ENCODE measurements at regions not wholly inside any gene's neighbourhood (a gene's known extent, or its start where the extent isn't known, plus 50 kb on each side); places are given as distances from the start of the nearest gene placed in this dataset.

DNA sequence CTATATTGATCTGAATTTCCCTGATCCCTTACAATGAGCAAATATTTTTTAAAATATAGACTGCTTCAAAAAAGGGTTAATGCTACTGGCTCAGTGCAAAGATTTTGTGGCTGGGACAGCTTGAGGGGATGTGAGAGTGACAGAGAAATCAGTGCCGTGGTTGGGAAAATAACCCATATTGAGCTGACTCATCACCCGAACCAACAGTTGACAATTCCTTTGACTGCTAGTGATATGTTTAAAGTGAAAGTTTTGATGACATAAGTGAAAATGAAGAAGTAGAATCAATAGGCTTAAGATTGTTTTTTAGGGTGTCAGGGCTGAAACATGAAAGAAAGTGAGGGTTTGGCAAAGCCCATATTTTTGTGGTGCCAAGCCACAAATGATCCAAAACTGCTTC, 257.1 kb upstream of the TENM4 start:
- H3K27me3 ChIP-seq (replicated peaks in 1 of 4; ENCODE audit: control insufficient read depth in 3 of 4, extremely low read depth in 1 of 4, insufficient read depth in 3 of 4, low read length in 3 of 4) = no peaks in the 10 kb centered on the region
- no peaks in the 10 kb centered on the region; a peak in 1 of 8 replicates for H3K36me3 ChIP-seq (ENCODE audit: control insufficient read depth in 2 of 4, insufficient read depth in 4 of 4, low read length in 3 of 4)
- H3K23ac ChIP-seq (ENCODE audit: insufficient read length) = no peak overlapping the region
- no peaks in the 10 kb centered on the region for H3K4me1 ChIP-seq (replicated peaks in 1 of 4; ENCODE audit: control insufficient read depth in 3 of 4, insufficient read depth in 4 of 4, low read length in 3 of 4)
- H4K20me1 ChIP-seq (replicated peaks in 1 of 2; ENCODE audit: control insufficient read depth in 1 of 2, insufficient read depth in 2 of 2, low read length in 2 of 2) = no peaks in the 10 kb centered on the region
- H3K79me1 ChIP-seq (ENCODE audit: low read depth, low read length) = no peaks in the 10 kb centered on the region
- H4K8ac ChIP-seq (ENCODE audit: extremely low read depth, insufficient read depth, low read length) = no peak overlapping the region
- H2AK5ac ChIP-seq (ENCODE audit: low read depth, low read length) = no peak overlapping the region
- WGBS, 2 experiments (ENCODE audit: extremely low coverage in 1 of 2, insufficient coverage in 1 of 2, insufficient read length in 1 of 2, insufficient replicate concordance in 2 of 2, low coverage in 1 of 2, low lambda C conversion rate in 2 of 2, missing lambda C conversion rate in 1 of 2) = 95% methylated on average over 2 of the region's 2 CpGs; no CpG with 5 or more reads in 1 of the 2 experiments
- H2BK15ac ChIP-seq (ENCODE audit: low read length) = no peak overlapping the region
- H3K18ac ChIP-seq (ENCODE audit: extremely low read depth, low read length) = no peak overlapping the region
- H3K9ac ChIP-seq (replicated peaks in 1 of 4; ENCODE audit: extremely low read depth in 1 of 4, low read depth in 3 of 4, low read length in 3 of 4) = no peak overlapping the region
- FAIRE-seq (no peak), DNase-seq (ENCODE audit: low read depth in 1 of 2, low spot score in 2 of 2) (no peak)
- H3K4me2 ChIP-seq (ENCODE audit: insufficient read depth in 1 of 2, low read depth in 2 of 2, low read length in 2 of 2) = no peak overlapping the region
- H2AFZ ChIP-seq (ENCODE audit: low read length) = no peak overlapping the region
- no peak overlapping the region for H3K4ac ChIP-seq (replicated peaks; ENCODE audit: insufficient read length, low read depth, low read length)
- H3K4me3 ChIP-seq (ENCODE audit: extremely low read depth in 1 of 4, insufficient read depth in 2 of 4, low read depth in 3 of 4, low read length in 4 of 4) = no peak overlapping the region
- no peak overlapping the region for H2BK120ac ChIP-seq (replicated peaks; ENCODE audit: low read depth, low read length)
- H3K56ac ChIP-seq (replicated peaks; ENCODE audit: insufficient read length, low read depth, low read length) = no peak overlapping the region
- H4K91ac ChIP-seq (replicated peaks; ENCODE audit: insufficient read length, low read length) = no peak overlapping the region
- H3K14ac ChIP-seq (ENCODE audit: insufficient read length) = no peak overlapping the region
- ChIA-PET CTCF (ENCODE audit: partially characterized antibody) (interaction anchor here (1.2 to 1.8 kb wide), 2 partner anchors 11 to 411 kb away, joined by 3 to 11 read pairs; no protein-coding TSS in a partner anchor), POLR2A (ENCODE audit: partially characterized antibody) (no interaction called here)
- H2BK12ac ChIP-seq (ENCODE audit: low read depth, low read length) = no peak overlapping the region
- H4K5ac ChIP-seq (ENCODE audit: insufficient read length, low read depth, low read length) = no peak overlapping the region
- no peaks in the 10 kb centered on the region; the same call in 1 of the 2 replicates for H3K23me2 ChIP-seq (ENCODE audit: low read depth, low read length)
- H2BK20ac ChIP-seq (ENCODE audit: low read length) = no peak overlapping the region
- no peak overlapping the region for H3K27ac ChIP-seq (ENCODE audit: low read depth, low read length)
- H2BK5ac ChIP-seq (ENCODE audit: low read depth, low read length) = no peak overlapping the region
- H3K9me3 ChIP-seq (ENCODE audit: insufficient read depth in 2 of 2, low read depth in 1 of 2, low read length in 1 of 2) = peaks cover 0 to 7% of the 10 kb centered on the region in 2 experiments; a peak in 2 of 4 replicates
- H3K79me2 ChIP-seq (ENCODE audit: control insufficient read depth in 1 of 2, insufficient read depth in 2 of 2, low read length in 2 of 2) = no peaks in the 10 kb centered on the region
- TF ChIP-seq EP300 (IDR thresholded peaks at IDR 0.05; ENCODE audit: borderline replicate concordance in 1 of 2, low read depth in 2 of 2, low read length in 2 of 2) (no peak), JUND (IDR thresholded peaks at IDR 0.05; ENCODE audit: low read length) (no peak), SIN3A (conservative IDR thresholded peaks at IDR 0.05 in 1 of 2, IDR thresholded peaks at IDR 0.05 in 1 of 2; ENCODE audit: low read depth in 1 of 2, low read length in 2 of 2) (no peak), SRF (IDR thresholded peaks at IDR 0.05; ENCODE audit: low read depth, low read length) (no peak), SUZ12 (IDR thresholded peaks at IDR 0.05; ENCODE audit: low read length) (no peak), POLR2A (IDR thresholded peaks at IDR 0.05; ENCODE audit: control extremely low read depth in 1 of 2, low read depth in 2 of 2, low read length in 2 of 2) (no peak), NRF1 (IDR thresholded peaks at IDR 0.05; ENCODE audit: low read depth, low read length) (no peak), E2F6 (IDR thresholded peaks at IDR 0.05) (no peak)
- TF ChIP-seq, protein P1, sequence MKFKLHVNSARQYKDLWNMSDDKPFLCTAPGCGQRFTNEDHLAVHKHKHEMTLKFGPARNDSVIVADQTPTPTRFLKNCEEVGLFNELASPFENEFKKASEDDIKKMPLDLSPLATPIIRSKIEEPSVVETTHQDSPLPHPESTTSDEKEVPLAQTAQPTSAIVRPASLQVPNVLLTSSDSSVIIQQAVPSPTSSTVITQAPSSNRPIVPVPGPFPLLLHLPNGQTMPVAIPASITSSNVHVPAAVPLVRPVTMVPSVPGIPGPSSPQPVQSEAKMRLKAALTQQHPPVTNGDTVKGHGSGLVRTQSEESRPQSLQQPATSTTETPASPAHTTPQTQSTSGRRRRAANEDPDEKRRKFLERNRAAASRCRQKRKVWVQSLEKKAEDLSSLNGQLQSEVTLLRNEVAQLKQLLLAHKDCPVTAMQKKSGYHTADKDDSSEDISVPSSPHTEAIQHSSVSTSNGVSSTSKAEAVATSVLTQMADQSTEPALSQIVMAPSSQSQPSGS (IDR thresholded peaks at IDR 0.05; ENCODE audit: low read length) = no peak

All from H1 (cell line).